Choroid plexus epithelial cell (primary cell): ENCODE measurements at regions not wholly inside any gene's neighbourhood (a gene's known extent, or its start where the extent isn't known, plus 50 kb on each side); places are given as distances from the start of the nearest gene placed in this dataset.

Experiments
- DNase-seq: peaks from one replicate; pipeline ENCODE4 v3.0.0-alpha.2; 2010; ENCODE audit warnings: low read depth
- H3K4me3 ChIP-seq: 2 replicates; pipeline ENCODE4 v1.5.1; 2011; ENCODE audit warnings: low read depth, mild to moderate bottlenecking, control low read depth, low read length, moderate library complexity
- TF ChIP-seq, protein P1 (sequence below): conservative IDR thresholded peaks from 2 replicates; pipeline ENCODE4 v1.5.1; 2011; ENCODE audit warnings: low read depth, mild to moderate bottlenecking, control low read depth, inconsistent platforms, low read length, moderate library complexity

DNA sequence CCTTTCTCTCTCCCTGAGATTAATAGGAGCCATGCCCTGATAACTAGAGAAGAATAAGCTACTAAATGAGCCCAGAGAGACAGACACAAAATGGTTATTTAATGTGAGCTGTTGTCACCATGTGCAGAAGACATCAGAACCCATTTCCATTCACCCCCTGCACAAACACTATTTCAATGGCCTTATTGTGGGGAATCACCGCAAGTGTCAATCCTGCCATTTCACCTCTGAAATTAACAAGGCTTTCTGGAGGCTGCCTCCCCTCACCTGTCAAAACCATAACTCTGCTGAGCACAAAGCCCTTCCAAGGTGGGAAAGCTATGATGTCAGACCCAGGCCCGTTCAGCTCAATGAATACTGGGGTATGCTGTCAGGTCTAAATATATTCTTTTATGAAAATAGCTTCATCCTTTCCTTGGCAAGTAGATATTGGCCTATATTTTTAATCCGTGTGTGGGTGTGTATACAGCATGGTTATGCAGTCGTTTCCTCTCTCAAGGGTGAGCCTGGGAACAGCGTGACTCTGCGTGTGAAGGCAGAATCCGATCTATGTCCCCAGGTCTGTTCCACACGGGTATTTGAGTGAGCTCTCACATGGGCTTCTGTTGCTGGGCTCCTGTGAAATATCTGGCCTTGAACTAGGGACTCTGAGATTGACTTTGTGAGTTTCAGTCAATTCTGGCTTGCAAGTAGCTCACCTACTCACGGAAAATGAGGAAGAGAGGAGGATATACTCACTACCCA lies 266.3 kb downstream of the FBXW7 start:
- TF ChIP-seq, protein P1, sequence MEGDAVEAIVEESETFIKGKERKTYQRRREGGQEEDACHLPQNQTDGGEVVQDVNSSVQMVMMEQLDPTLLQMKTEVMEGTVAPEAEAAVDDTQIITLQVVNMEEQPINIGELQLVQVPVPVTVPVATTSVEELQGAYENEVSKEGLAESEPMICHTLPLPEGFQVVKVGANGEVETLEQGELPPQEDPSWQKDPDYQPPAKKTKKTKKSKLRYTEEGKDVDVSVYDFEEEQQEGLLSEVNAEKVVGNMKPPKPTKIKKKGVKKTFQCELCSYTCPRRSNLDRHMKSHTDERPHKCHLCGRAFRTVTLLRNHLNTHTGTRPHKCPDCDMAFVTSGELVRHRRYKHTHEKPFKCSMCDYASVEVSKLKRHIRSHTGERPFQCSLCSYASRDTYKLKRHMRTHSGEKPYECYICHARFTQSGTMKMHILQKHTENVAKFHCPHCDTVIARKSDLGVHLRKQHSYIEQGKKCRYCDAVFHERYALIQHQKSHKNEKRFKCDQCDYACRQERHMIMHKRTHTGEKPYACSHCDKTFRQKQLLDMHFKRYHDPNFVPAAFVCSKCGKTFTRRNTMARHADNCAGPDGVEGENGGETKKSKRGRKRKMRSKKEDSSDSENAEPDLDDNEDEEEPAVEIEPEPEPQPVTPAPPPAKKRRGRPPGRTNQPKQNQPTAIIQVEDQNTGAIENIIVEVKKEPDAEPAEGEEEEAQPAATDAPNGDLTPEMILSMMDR = no peak
- DNase-seq = no peak
- no peak overlapping the region for H3K4me3 ChIP-seq

- TF ChIP-seq, protein P1 = no peak
- no peak for DNase-seq
- H3K4me3 ChIP-seq = no peak overlapping the region
Observed at GRCh38 chr4:152267811-152268210, 268.1 kb downstream of the FBXW7 start.

DNA sequence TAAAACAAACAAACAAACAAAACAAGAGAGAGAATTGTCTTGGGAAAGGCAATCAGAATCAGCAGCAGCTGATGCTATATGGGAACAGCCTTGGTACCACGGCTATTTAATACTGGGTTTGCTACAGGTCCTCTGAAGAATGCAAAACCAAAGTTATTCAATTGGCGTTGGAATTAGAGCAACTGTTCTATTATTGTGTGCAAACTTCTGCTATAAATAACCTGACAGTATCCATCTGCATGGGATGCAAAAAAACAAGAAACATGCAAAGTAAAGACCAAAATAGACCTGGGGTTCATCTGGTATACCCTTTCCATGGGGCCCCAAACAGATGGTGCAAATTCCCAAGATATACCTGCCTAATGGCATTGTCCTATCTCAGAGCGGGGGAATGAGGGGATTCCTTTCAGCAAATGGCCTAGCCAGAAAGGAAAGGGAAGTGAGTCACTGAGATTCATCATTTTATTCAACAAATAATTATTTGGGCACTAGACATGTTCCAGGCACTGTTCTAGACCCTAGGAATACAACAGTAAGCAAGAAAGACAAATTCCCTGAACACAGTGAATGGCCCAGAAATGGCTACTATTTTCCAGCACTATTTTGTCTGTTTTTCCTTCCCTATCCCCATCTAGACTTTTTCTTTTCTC lies 268.9 kb downstream of the FBXW7 start:
- DNase-seq = no peak
- no peak overlapping the region for H3K4me3 ChIP-seq
- TF ChIP-seq, protein P1 = no peak

GRCh38 chr4:152265149-152265621 lies 270.7 kb downstream of the FBXW7 start:
- no peak overlapping the region for H3K4me3 ChIP-seq
- peak; percentile 77 for DNase-seq
- TF ChIP-seq, protein P1 = no peak

- no peak for DNase-seq
- TF ChIP-seq, protein P1 = no peak
- no peak overlapping the region for H3K4me3 ChIP-seq
Observed at GRCh38 chr4:152264106-152264505, 271.8 kb downstream of the FBXW7 start.

DNA sequence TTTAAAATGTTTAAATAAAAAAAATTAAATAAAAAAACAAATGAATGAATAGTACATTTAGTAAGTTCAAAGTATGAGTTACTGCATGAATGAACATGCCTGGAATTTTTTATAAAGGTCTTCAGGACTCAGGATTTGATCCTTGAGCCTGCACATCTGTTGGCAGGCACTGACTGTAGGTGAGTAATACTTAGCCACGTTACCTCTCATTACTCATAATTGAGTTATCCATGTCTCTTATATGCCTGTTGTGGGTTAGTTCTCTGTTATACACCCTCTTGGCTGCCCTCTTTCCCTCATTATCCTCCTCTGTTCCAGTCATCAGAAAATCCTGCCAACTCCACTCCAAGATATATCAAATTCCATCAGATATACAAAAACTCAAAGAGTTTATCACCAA lies 276.0 kb downstream of the FBXW7 start:
- DNase-seq = peak; percentile 30
- TF ChIP-seq, protein P1 = no peak

More for the DNA sequence above, 276.0 kb downstream of the FBXW7 start:
- no peak overlapping the region for H3K4me3 ChIP-seq
